Common myeloid progenitor, CD34-positive (primary cell): ENCODE measurements at regions not wholly inside any gene's neighbourhood (a gene's known extent, or its start where the extent isn't known, plus 50 kb on each side); places are given as distances from the start of the nearest gene placed in this dataset.
"Not testable (repeated sequence)": the region's sequence is repeated elsewhere in the genome, so short reads cannot be mapped to it uniquely, and the experiment has no call there.

Experiments used
- CTCF ChIA-PET: fragments of 350-600 bp; sonication (Branson Sonifier 250); formaldehyde crosslinking; loops from one replicate; lab custom pipeline; 2021; ENCODE audit warnings: antibody characterized with exemption; lab: Charles Lee
- POLR2A ChIA-PET: fragments of 350-600 bp; sonication (Branson Sonifier 250); formaldehyde crosslinking; loops from one replicate; lab custom pipeline; 2021; ENCODE audit warnings: antibody characterized with exemption; lab: Charles Lee
- DNase-seq, 3 donors: peaks; one replicate each; pipeline versions ENCODE4 v3.0.0 to v3.0.0-alpha.2; 2013
- H3K27ac ChIP-seq, 2 experiments: 1 replicate in 1 of 2; 2 replicates in 1 of 2; pipeline ENCODE4 v1.7.0; 2013; ENCODE audit warnings: inconsistent platforms in 2 of 2, low read length in 2 of 2, mild to moderate bottlenecking in 2 of 2, low read depth in 1 of 2, moderate library complexity in 1 of 2; ENCODE audit not compliant: severe bottlenecking in 2 of 2, insufficient read depth in 1 of 2, poor library complexity in 1 of 2
- H3K27me3 ChIP-seq, 5 experiments: replicated peaks in 2 of 5; 1 replicate in 3 of 5; 2 replicates in 2 of 5; pipeline versions ENCODE4 v1.6.1 to v1.7.0; 2013; ENCODE audit warnings: low read length in 4 of 5, mild to moderate bottlenecking in 2 of 5, moderate library complexity in 2 of 5, inconsistent platforms in 1 of 5; ENCODE audit not compliant: insufficient read depth in 5 of 5, control insufficient read depth in 4 of 5
- H3K36me3 ChIP-seq, 4 experiments: 1 replicate in 2 of 4; 2 replicates in 2 of 4; pipeline versions ENCODE4 v1.6.1 to v1.7.0; 2013; ENCODE audit warnings: low read length in 3 of 4, control low read depth in 1 of 4, mild to moderate bottlenecking in 1 of 4; ENCODE audit not compliant: control insufficient read depth in 4 of 4, insufficient read depth in 4 of 4
- H3K4me1 ChIP-seq, 4 experiments: 1 replicate in 3 of 4; 2 replicates in 1 of 4; pipeline versions ENCODE4 v1.6.1 to v1.7.1; 2013; ENCODE audit warnings: low read length in 3 of 4, mild to moderate bottlenecking in 3 of 4, control low read depth in 1 of 4, inconsistent platforms in 1 of 4, moderate library complexity in 1 of 4; ENCODE audit not compliant: control insufficient read depth in 4 of 4, insufficient read depth in 4 of 4; ENCODE audit errors: control extremely low read depth in 1 of 4
- H3K4me3 ChIP-seq, 7 experiments: 1 replicate in 4 of 7; 2 replicates in 3 of 7; pipeline versions ENCODE4 v1.5.1 to v1.7.0; 2013; ENCODE audit warnings: mild to moderate bottlenecking in 7 of 7, low read length in 6 of 7, moderate library complexity in 6 of 7, inconsistent platforms in 2 of 7, low read depth in 2 of 7, control low read depth in 1 of 7; ENCODE audit not compliant: insufficient read depth in 4 of 7, control insufficient read depth in 1 of 7; ENCODE audit errors: extremely low read depth in 1 of 7
- H3K9me3 ChIP-seq, 5 experiments: 1 replicate in 4 of 5; 2 replicates in 1 of 5; pipeline versions ENCODE4 v1.6.1 to v1.7.1; 2013; ENCODE audit warnings: low read length in 4 of 5, mild to moderate bottlenecking in 2 of 5, inconsistent platforms in 1 of 5, low read depth in 1 of 5, moderate library complexity in 1 of 5; ENCODE audit not compliant: control insufficient read depth in 4 of 5, insufficient read depth in 2 of 5; ENCODE audit errors: control extremely low read depth in 1 of 5
- WGBS: methylation state at CpG from one replicate; pipeline ENCODE4 v1.1.5; 2013; ENCODE audit not compliant: insufficient coverage; 5-methylcytosine and 5-hydroxymethylcytosine counted together

DNA sequence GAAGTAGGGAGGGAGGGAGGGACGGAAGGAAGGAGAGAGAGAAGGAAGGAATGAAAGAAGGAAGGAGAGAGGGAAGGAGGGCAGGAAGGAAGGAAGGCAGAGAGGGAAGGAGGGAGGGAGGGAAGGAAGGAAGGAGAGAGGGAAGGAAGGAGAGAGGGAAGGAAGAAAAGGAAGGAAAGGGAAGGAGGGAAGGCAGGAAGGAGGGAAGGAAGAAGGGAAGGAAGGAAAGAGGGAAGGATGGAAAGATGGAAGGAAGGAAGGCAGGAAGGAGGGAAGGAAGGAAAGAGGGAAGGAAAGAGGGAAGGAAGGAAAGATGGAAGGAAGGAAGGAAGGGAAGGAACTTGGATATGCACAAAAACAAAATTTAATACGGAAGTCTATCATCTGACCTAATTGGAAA lies 844.5 kb upstream of the DEFB115 start:
- DNase-seq, result no peak
- Histone ChIP-seq H3K4me3 (no peak overlapping the region), H3K36me3 (no peaks in the 10 kb centered on the region), H3K27me3 (no peaks in the 10 kb centered on the region), H3K27ac (no peak overlapping the region), H3K9me3 (peaks cover 0 to 9% (median 0%) of the 10 kb centered on the region in 5 experiments), H3K4me1 (no peaks in the 10 kb centered on the region)
- ChIA-PET CTCF (no interaction called here), POLR2A (no interaction called here)
- WGBS, result 80% methylated on average over 1 of the region's 2 CpGs

- CTCF ChIA-PET, DNase-seq, H3K4me3 ChIP-seq, H3K4me1 ChIP-seq, H3K36me3 ChIP-seq, H3K9me3 ChIP-seq, POLR2A ChIA-PET, H3K27ac ChIP-seq, H3K27me3 ChIP-seq: not testable (repeated sequence)
- WGBS, result 73% methylated on average over 4 of the region's 4 CpGs
Measured at GRCh38 chr20:30417387-30417786, 840.1 kb upstream of the DEFB115 start.

- 79% methylated on average over 4 of the region's 4 CpGs for WGBS
- DNase-seq, H3K9me3 ChIP-seq, H3K27me3 ChIP-seq, CTCF ChIA-PET, H3K27ac ChIP-seq, POLR2A ChIA-PET, H3K36me3 ChIP-seq, H3K4me1 ChIP-seq, H3K4me3 ChIP-seq: not testable (repeated sequence)
Measured at GRCh38 chr20:30418378-30418777, 839.1 kb upstream of the DEFB115 start.

- no peaks in the 10 kb centered on the region for H3K27me3 ChIP-seq
- no peak overlapping the region for H3K27ac ChIP-seq
- DNase-seq, result no peak
- WGBS, result 82% methylated on average over 2 of the region's 2 CpGs
- no peaks in the 10 kb centered on the region for H3K4me1 ChIP-seq
- no peaks in the 10 kb centered on the region for H3K36me3 ChIP-seq
- ChIA-PET POLR2A (no interaction called here), CTCF (no interaction called here)
- H3K9me3 ChIP-seq, result peaks cover 0 to 4% (median 2%) of the 10 kb centered on the region in 5 experiments
- no peak overlapping the region for H3K4me3 ChIP-seq
Measured at GRCh38 chr20:30419466-30419865, 838.0 kb upstream of the DEFB115 start.

- H3K4me3 ChIP-seq, DNase-seq, H3K27ac ChIP-seq, H3K36me3 ChIP-seq, CTCF ChIA-PET, H3K4me1 ChIP-seq, H3K9me3 ChIP-seq, POLR2A ChIA-PET, H3K27me3 ChIP-seq: not testable (repeated sequence)
- WGBS, result 79% methylated on average over 5 of the region's 7 CpGs
Measured at GRCh38 chr20:30419871-30420420, 837.5 kb upstream of the DEFB115 start.
